Sigmoid colon (tissue), 4 donors: ENCODE measurements at regions not wholly inside any gene's neighbourhood (a gene's known extent, or its start where the extent isn't known, plus 50 kb on each side); places are given as distances from the start of the nearest gene placed in this dataset.
A peak's percentile ranks its signal among the peaks of the same experiment; 100 is the strongest.

Source experiments
- EP300 ChIP-seq, 4 donors: sonication (generic); formaldehyde crosslinking; IDR thresholded peaks; one replicate each; pipeline ENCODE4 v1.6.1; 2017; ENCODE audit warnings: antibody characterized with exemption in 4 of 4
- POLR2A ChIP-seq, 2 donors: fragments of 450-650 bp; IDR thresholded peaks; one replicate each; pipeline ENCODE4 v1.6.1; 2016; ENCODE audit warnings: antibody characterized with exemption in 2 of 2, mild to moderate bottlenecking in 2 of 2, moderate library complexity in 2 of 2
- POLR2AphosphoS5 ChIP-seq, 4 donors: sonication (generic); formaldehyde crosslinking; IDR thresholded peaks; one replicate each; pipeline ENCODE4 v1.6.1; 2017; ENCODE audit warnings: antibody characterized with exemption in 4 of 4
- TF ChIP-seq, protein P1 (sequence below), 4 experiments: fragments of 450-650 bp in 3 of 4; fragments of 200-600 bp in 1 of 4; IDR thresholded peaks; one replicate each; pipeline ENCODE4 v1.5.1; 2016 to 2019; ENCODE audit warnings: antibody characterized with exemption in 4 of 4, mild to moderate bottlenecking in 3 of 4, moderate library complexity in 2 of 4

GRCh38 chr16:85236818-85237150, 124.5 kb upstream of the CIBAR2 start:
- no peak for TF ChIP-seq POLR2A (IDR thresholded peaks at IDR 0.05)
- TF ChIP-seq, protein P1, sequence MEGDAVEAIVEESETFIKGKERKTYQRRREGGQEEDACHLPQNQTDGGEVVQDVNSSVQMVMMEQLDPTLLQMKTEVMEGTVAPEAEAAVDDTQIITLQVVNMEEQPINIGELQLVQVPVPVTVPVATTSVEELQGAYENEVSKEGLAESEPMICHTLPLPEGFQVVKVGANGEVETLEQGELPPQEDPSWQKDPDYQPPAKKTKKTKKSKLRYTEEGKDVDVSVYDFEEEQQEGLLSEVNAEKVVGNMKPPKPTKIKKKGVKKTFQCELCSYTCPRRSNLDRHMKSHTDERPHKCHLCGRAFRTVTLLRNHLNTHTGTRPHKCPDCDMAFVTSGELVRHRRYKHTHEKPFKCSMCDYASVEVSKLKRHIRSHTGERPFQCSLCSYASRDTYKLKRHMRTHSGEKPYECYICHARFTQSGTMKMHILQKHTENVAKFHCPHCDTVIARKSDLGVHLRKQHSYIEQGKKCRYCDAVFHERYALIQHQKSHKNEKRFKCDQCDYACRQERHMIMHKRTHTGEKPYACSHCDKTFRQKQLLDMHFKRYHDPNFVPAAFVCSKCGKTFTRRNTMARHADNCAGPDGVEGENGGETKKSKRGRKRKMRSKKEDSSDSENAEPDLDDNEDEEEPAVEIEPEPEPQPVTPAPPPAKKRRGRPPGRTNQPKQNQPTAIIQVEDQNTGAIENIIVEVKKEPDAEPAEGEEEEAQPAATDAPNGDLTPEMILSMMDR (IDR thresholded peaks at IDR 0.05) = no peak
- no peak for TF ChIP-seq EP300 (IDR thresholded peaks at IDR 0.05)
- peak in 1 of 4 donors; percentile 7 for TF ChIP-seq POLR2AphosphoS5 (IDR thresholded peaks at IDR 0.05)
